ENCODE measurements at regions not wholly inside any gene's neighbourhood (a gene's known extent, or its start where the extent isn't known, plus 50 kb on each side); places are given as distances from the start of the nearest gene placed in this dataset.

GRCh38 chr6:120112980-120113379 lies 763.4 kb upstream of the MAN1A1 start:
- Histone ChIP-seq H3K4me3 (no peak overlapping the region), H3K4me1 (no peaks in the 10 kb centered on the region), H3K9me3 (peaks cover 0 to 2% (median 0%) of the 10 kb centered on the region in 4 donors), H3K27ac (no peak overlapping the region), H3K36me3 (no peaks in the 10 kb centered on the region), H3K27me3 (no peaks in the 10 kb centered on the region)
- TF ChIP-seq CTCF (IDR thresholded peaks at IDR 0.05) (no peak), POLR2A (IDR thresholded peaks at IDR 0.05) (no peak), EP300 (IDR thresholded peaks at IDR 0.05) (no peak)
- DNase-seq (ENCODE audit: low spot score in 2 of 2): no peak

GRCh38 chr6:120111001-120111400 lies 761.4 kb upstream of the MAN1A1 start:
- no peak for DNase-seq (ENCODE audit: low spot score in 2 of 2)
- no peaks in the 10 kb centered on the region for H3K36me3 ChIP-seq
- TF ChIP-seq EP300 (IDR thresholded peaks at IDR 0.05): no peak
- no peak for TF ChIP-seq CTCF (IDR thresholded peaks at IDR 0.05)
- no peak for TF ChIP-seq POLR2A (IDR thresholded peaks at IDR 0.05)
- H3K4me1 ChIP-seq: no peaks in the 10 kb centered on the region
- H3K27ac ChIP-seq: no peak overlapping the region
- H3K27me3 ChIP-seq: no peaks in the 10 kb centered on the region
- peaks cover 0 to 2% (median 0%) of the 10 kb centered on the region in 4 donors for H3K9me3 ChIP-seq
- H3K4me3 ChIP-seq: no peak overlapping the region
- WGBS, 2 donors: 88 to 94% methylated on average over 4 of the region's 4 CpGs

- H3K27me3 ChIP-seq: no peaks in the 10 kb centered on the region
- TF ChIP-seq CTCF (IDR thresholded peaks at IDR 0.05): no peak
- TF ChIP-seq POLR2A (IDR thresholded peaks at IDR 0.05): no peak
- TF ChIP-seq EP300 (IDR thresholded peaks at IDR 0.05): no peak
- no peak overlapping the region for H3K4me3 ChIP-seq
- H3K4me1 ChIP-seq: no peaks in the 10 kb centered on the region
- no peak overlapping the region for H3K27ac ChIP-seq
- H3K36me3 ChIP-seq: no peaks in the 10 kb centered on the region
- 85 to 86% methylated on average over 1 of the region's 1 CpG for WGBS, 2 donors
- H3K9me3 ChIP-seq: peaks cover 0 to under 1% (median 0%) of the 10 kb centered on the region in 4 donors
- no peak for DNase-seq (ENCODE audit: low spot score in 2 of 2)
Observed at GRCh38 chr6:120108061-120108795, 758.7 kb upstream of the MAN1A1 start.

- no peaks in the 10 kb centered on the region for H3K36me3 ChIP-seq
Observed at GRCh38 chr6:120103618-120104017, 754.1 kb upstream of the MAN1A1 start.

More at GRCh38 chr6:120103618-120104017, 754.1 kb upstream of the MAN1A1 start:
- no peak for DNase-seq (ENCODE audit: low spot score in 2 of 2)
- H3K4me3 ChIP-seq: no peak overlapping the region
- H3K27me3 ChIP-seq: no peaks in the 10 kb centered on the region
- TF ChIP-seq CTCF (IDR thresholded peaks at IDR 0.05) (no peak), EP300 (IDR thresholded peaks at IDR 0.05) (no peak), POLR2A (IDR thresholded peaks at IDR 0.05) (no peak)
- no peak overlapping the region for H3K27ac ChIP-seq
- no peaks in the 10 kb centered on the region for H3K9me3 ChIP-seq
- no peaks in the 10 kb centered on the region for H3K4me1 ChIP-seq

Data from tibial nerve (tissue), 4 donors.